Right ventricle myocardium superior (tissue), 1 donor: ENCODE measurements at regions not wholly inside any gene's neighbourhood (a gene's known extent, or its start where the extent isn't known, plus 50 kb on each side); places are given as distances from the start of the nearest gene placed in this dataset.
"Not testable (repeated sequence)": the region's sequence is repeated elsewhere in the genome, so short reads cannot be mapped to it uniquely, and the experiment has no call there.

Source experiments
- ATAC-seq: fragments of 200-7000 bp; cut with Tn5 transposase; one replicate; pipeline ENCODE4 v1.9.1; 2020; ENCODE audit warnings: mild to moderate bottlenecking; ENCODE audit not compliant: poor library complexity
- DNase-seq: peaks from one replicate; pipeline ENCODE4 v3.0.0-alpha.2; 2020
- intact Hi-C: fragments of 100-400 bp; cut with DNase I; formaldehyde crosslinking; loops from one replicate; pipeline ENCODE4 v1.11.2; 2022
- donor health status: DM: no; HTN: yes; CAD: no; lungs with severe emphysema.

GRCh38 chr6:67888886-67889681, 746.0 kb upstream of the ADGRB3 start:
- DNase-seq: no peak
- intact Hi-C loops: no loop called here
- no peak for ATAC-seq

GRCh38 chr6:67888546-67888885, 746.6 kb upstream of the ADGRB3 start:
- ATAC-seq (no peak), DNase-seq (no peak)
- intact Hi-C loops: no loop called here

GRCh38 chr6:67887747-67888545, 747.1 kb upstream of the ADGRB3 start:
- no peak for ATAC-seq
- DNase-seq: no peak
- intact Hi-C loops: no loop called here

GRCh38 chr6:67887419-67887746, 747.7 kb upstream of the ADGRB3 start:
- DNase-seq (no peak), ATAC-seq (no peak)
- intact Hi-C loops: no loop called here

- no peak for DNase-seq
- intact Hi-C loops: no loop called here
- no peak for ATAC-seq
Observed at GRCh38 chr6:67886840-67887292, 748.2 kb upstream of the ADGRB3 start.

GRCh38 chr6:67886036-67886707, 748.9 kb upstream of the ADGRB3 start:
- DNase-seq (no peak), ATAC-seq (no peak)
- intact Hi-C loops: no loop called here

- intact Hi-C loops: no loop called here
- ATAC-seq: no peak
- DNase-seq: no peak
Observed at GRCh38 chr6:67885081-67886033, 749.7 kb upstream of the ADGRB3 start.

- ATAC-seq (no peak), DNase-seq (no peak)
- intact Hi-C loops: no loop called here
Observed at GRCh38 chr6:67884442-67884841, 750.6 kb upstream of the ADGRB3 start.

- DNase-seq (no peak), ATAC-seq (no peak)
- intact Hi-C loops: no loop called here
Observed at GRCh38 chr6:67883500-67884366, 751.3 kb upstream of the ADGRB3 start.

- ATAC-seq (no peak), DNase-seq (no peak)
- intact Hi-C loops: no loop called here
Observed at GRCh38 chr6:67882436-67883311, 752.4 kb upstream of the ADGRB3 start.

- no peak for ATAC-seq
- intact Hi-C loops: no loop called here
- no peak for DNase-seq
Observed at GRCh38 chr6:67881706-67882065, 753.4 kb upstream of the ADGRB3 start.

- intact Hi-C loops: no loop called here
- ATAC-seq (no peak), DNase-seq (no peak)
Observed at GRCh38 chr6:67880939-67881705, 754.0 kb upstream of the ADGRB3 start.

- intact Hi-C loops, DNase-seq, ATAC-seq: not testable (repeated sequence)
Observed at GRCh38 chr6:67880343-67880742, 754.7 kb upstream of the ADGRB3 start.

GRCh38 chr6:67879928-67880327, 755.2 kb upstream of the ADGRB3 start:
- ATAC-seq: not testable (repeated sequence)

GRCh38 chr6:67879105-67879904, 755.8 kb upstream of the ADGRB3 start:
- intact Hi-C loops, ATAC-seq: not testable (repeated sequence)

More at GRCh38 chr6:67879928-67880327, 755.2 kb upstream of the ADGRB3 start:
- intact Hi-C loops, DNase-seq: not testable (repeated sequence)

More at GRCh38 chr6:67879105-67879904, 755.8 kb upstream of the ADGRB3 start:
- DNase-seq: not testable (repeated sequence)
